ENCODE measurements at regions not wholly inside any gene's neighbourhood (a gene's known extent, or its start where the extent isn't known, plus 50 kb on each side); places are given as distances from the start of the nearest gene placed in this dataset.

GRCh38 chr3:102733791-102734563, 299.2 kb downstream of the ZPLD1 start:
- Histone ChIP-seq H3K4me1 (no peaks in the 10 kb centered on the region), H3K4me3 (no peak overlapping the region), H3K36me3 (no peaks in the 10 kb centered on the region), H3K27me3 (no peaks in the 10 kb centered on the region), H3K9me3 (no peaks in the 10 kb centered on the region), H3K27ac (peak overlapping the region in 1 of 4 donors; percentile 11)
- WGBS, 2 donors, result 58 to 74% methylated on average over 5 of the region's 5 CpGs
- intact Hi-C loops (cut with DNase I), result no loop called here
- TF ChIP-seq POLR2A (IDR thresholded peaks at IDR 0.05) (no peak), EP300 (IDR thresholded peaks at IDR 0.05) (no peak)
- DNase-seq, result no peak

- WGBS, 2 donors, result 83 to 91% methylated on average over 1 of the region's 1 CpG
- no peak for DNase-seq
- Histone ChIP-seq H3K4me3 (no peak overlapping the region), H3K36me3 (no peaks in the 10 kb centered on the region), H3K4me1 (no peaks in the 10 kb centered on the region), H3K9me3 (no peaks in the 10 kb centered on the region), H3K27ac (no peak overlapping the region), H3K27me3 (no peaks in the 10 kb centered on the region)
- TF ChIP-seq POLR2A (IDR thresholded peaks at IDR 0.05), result no peak
- no peak for TF ChIP-seq POLR2AphosphoS5 (IDR thresholded peaks at IDR 0.05)
- TF ChIP-seq CTCF (IDR thresholded peaks at IDR 0.05), result no peak
- no peak for TF ChIP-seq EP300 (IDR thresholded peaks at IDR 0.05)
- intact Hi-C loops (cut with DNase I), result no loop called here
Observed at GRCh38 chr3:102735311-102735710, 300.5 kb downstream of the ZPLD1 start.

- no peaks in the 10 kb centered on the region for H3K4me1 ChIP-seq
- TF ChIP-seq POLR2A (IDR thresholded peaks at IDR 0.05) (no peak), CTCF (IDR thresholded peaks at IDR 0.05) (no peak), EP300 (IDR thresholded peaks at IDR 0.05) (no peak), POLR2AphosphoS5 (IDR thresholded peaks at IDR 0.05) (no peak)
- no peak for DNase-seq
- H3K27me3 ChIP-seq, result no peaks in the 10 kb centered on the region
- no peak overlapping the region for H3K27ac ChIP-seq
- intact Hi-C loops (cut with DNase I), result no loop called here
- no peaks in the 10 kb centered on the region for H3K9me3 ChIP-seq
- H3K36me3 ChIP-seq, result no peaks in the 10 kb centered on the region
- H3K4me3 ChIP-seq, result no peak overlapping the region
- 78 to 89% methylated on average over 8 of the region's 8 CpGs for WGBS, 2 donors
Observed at GRCh38 chr3:102736288-102736974, 301.6 kb downstream of the ZPLD1 start.

GRCh38 chr3:102736975-102737304, 302.1 kb downstream of the ZPLD1 start:
- intact Hi-C loops (cut with DNase I), result no loop called here
- no peak for DNase-seq
- Histone ChIP-seq H3K4me1 (no peaks in the 10 kb centered on the region), H3K9me3 (no peaks in the 10 kb centered on the region), H3K27me3 (no peaks in the 10 kb centered on the region), H3K27ac (no peak overlapping the region), H3K36me3 (no peaks in the 10 kb centered on the region), H3K4me3 (no peak overlapping the region)
- no peak for TF ChIP-seq CTCF (IDR thresholded peaks at IDR 0.05)
- no peak for TF ChIP-seq POLR2AphosphoS5 (IDR thresholded peaks at IDR 0.05)
- TF ChIP-seq EP300 (IDR thresholded peaks at IDR 0.05), result no peak
- WGBS, 2 donors, result 43 to 72% methylated on average over 2 of the region's 2 CpGs

- TF ChIP-seq POLR2A (IDR thresholded peaks at IDR 0.05) (no peak), POLR2AphosphoS5 (IDR thresholded peaks at IDR 0.05) (no peak), CTCF (IDR thresholded peaks at IDR 0.05) (no peak), EP300 (IDR thresholded peaks at IDR 0.05) (no peak)
- no peaks in the 10 kb centered on the region for H3K27me3 ChIP-seq
- no peaks in the 10 kb centered on the region for H3K36me3 ChIP-seq
- WGBS, 2 donors, result 83 to 92% methylated on average over 3 of the region's 3 CpGs
- H3K27ac ChIP-seq, result no peak overlapping the region
- H3K4me3 ChIP-seq, result no peak overlapping the region
- no peak for DNase-seq
- H3K9me3 ChIP-seq, result no peaks in the 10 kb centered on the region
- no peaks in the 10 kb centered on the region for H3K4me1 ChIP-seq
- intact Hi-C loops (cut with DNase I), result no loop called here
Observed at GRCh38 chr3:102737353-102737752, 302.5 kb downstream of the ZPLD1 start.

Data from sigmoid colon (tissue), 6 donors.